ENCODE measurements at regions not wholly inside any gene's neighbourhood (a gene's known extent, or its start where the extent isn't known, plus 50 kb on each side); places are given as distances from the start of the nearest gene placed in this dataset.

GRCh38 chr4:156298230-156298629 is 344.6 kb upstream of the CTSO start:
- peaks cover 52% of the 10 kb centered on the region for H3K4me1 Mint-ChIP-seq (ENCODE audit: low read depth)
- no peaks in the 10 kb centered on the region for H3K27me3 Mint-ChIP-seq (ENCODE audit: low read depth)
- no peaks in the 10 kb centered on the region for H3K36me3 Mint-ChIP-seq (ENCODE audit: low read depth)
- H3K9me3 Mint-ChIP-seq (ENCODE audit: low read depth) = peaks cover 8% of the 10 kb centered on the region
- no peak overlapping the region for H3K4me3 Mint-ChIP-seq (ENCODE audit: unreplicated experiment)
- no peak for TF ChIP-seq CTCF (IDR thresholded peaks at IDR 0.05)
- peak overlapping the region; percentile 55 for H3K27ac Mint-ChIP-seq (ENCODE audit: unreplicated experiment)
- no peak for DNase-seq (ENCODE audit: low spot score)

- no peak overlapping the region for H3K4me3 Mint-ChIP-seq (ENCODE audit: unreplicated experiment)
- H3K27ac Mint-ChIP-seq (ENCODE audit: unreplicated experiment) = no peak overlapping the region
- H3K27me3 Mint-ChIP-seq (ENCODE audit: low read depth) = no peaks in the 10 kb centered on the region
- H3K4me1 Mint-ChIP-seq (ENCODE audit: low read depth) = peaks cover 60% of the 10 kb centered on the region
- TF ChIP-seq CTCF (IDR thresholded peaks at IDR 0.05) = no peak
- H3K9me3 Mint-ChIP-seq (ENCODE audit: low read depth) = no peaks in the 10 kb centered on the region
- no peaks in the 10 kb centered on the region for H3K36me3 Mint-ChIP-seq (ENCODE audit: low read depth)
- no peak for DNase-seq (ENCODE audit: low spot score)
Measured at GRCh38 chr4:156295676-156296195, 342.1 kb upstream of the CTSO start.

- no peak for DNase-seq (ENCODE audit: low spot score)
- TF ChIP-seq CTCF (IDR thresholded peaks at IDR 0.05) = peak; percentile 81
- Mint-ChIP-seq H3K36me3 (ENCODE audit: low read depth) (no peaks in the 10 kb centered on the region), H3K27me3 (ENCODE audit: low read depth) (no peaks in the 10 kb centered on the region), H3K4me1 (ENCODE audit: low read depth) (peaks cover 61% of the 10 kb centered on the region), H3K9me3 (ENCODE audit: low read depth) (no peaks in the 10 kb centered on the region), H3K4me3 (ENCODE audit: unreplicated experiment) (peak overlapping the region; percentile 23), H3K27ac (ENCODE audit: unreplicated experiment) (peak overlapping the region; percentile 92)
Measured at GRCh38 chr4:156294577-156294976, 340.9 kb upstream of the CTSO start.

GRCh38 chr4:156293657-156294297 is 340.1 kb upstream of the CTSO start:
- Mint-ChIP-seq H3K4me3 (ENCODE audit: unreplicated experiment) (no peak overlapping the region), H3K27ac (ENCODE audit: unreplicated experiment) (peak overlapping the region; percentile 92), H3K36me3 (ENCODE audit: low read depth) (no peaks in the 10 kb centered on the region), H3K9me3 (ENCODE audit: low read depth) (peaks cover 2% of the 10 kb centered on the region), H3K27me3 (ENCODE audit: low read depth) (no peaks in the 10 kb centered on the region), H3K4me1 (ENCODE audit: low read depth) (peaks cover 59% of the 10 kb centered on the region)
- DNase-seq (ENCODE audit: low spot score) = no peak
- TF ChIP-seq CTCF (IDR thresholded peaks at IDR 0.05) = no peak

- TF ChIP-seq CTCF (IDR thresholded peaks at IDR 0.05) = no peak
- H3K9me3 Mint-ChIP-seq (ENCODE audit: low read depth) = peaks cover 5% of the 10 kb centered on the region
- DNase-seq (ENCODE audit: low spot score) = no peak
- peaks cover 47% of the 10 kb centered on the region for H3K4me1 Mint-ChIP-seq (ENCODE audit: low read depth)
- no peaks in the 10 kb centered on the region for H3K27me3 Mint-ChIP-seq (ENCODE audit: low read depth)
- no peaks in the 10 kb centered on the region for H3K36me3 Mint-ChIP-seq (ENCODE audit: low read depth)
- H3K27ac Mint-ChIP-seq (ENCODE audit: unreplicated experiment) = peak overlapping the region; percentile 65
- no peak overlapping the region for H3K4me3 Mint-ChIP-seq (ENCODE audit: unreplicated experiment)
Measured at GRCh38 chr4:156291317-156291716, 337.7 kb upstream of the CTSO start.
